ENCODE measurements at regions not wholly inside any gene's neighbourhood (a gene's known extent, or its start where the extent isn't known, plus 50 kb on each side); places are given as distances from the start of the nearest gene placed in this dataset.

DNA sequence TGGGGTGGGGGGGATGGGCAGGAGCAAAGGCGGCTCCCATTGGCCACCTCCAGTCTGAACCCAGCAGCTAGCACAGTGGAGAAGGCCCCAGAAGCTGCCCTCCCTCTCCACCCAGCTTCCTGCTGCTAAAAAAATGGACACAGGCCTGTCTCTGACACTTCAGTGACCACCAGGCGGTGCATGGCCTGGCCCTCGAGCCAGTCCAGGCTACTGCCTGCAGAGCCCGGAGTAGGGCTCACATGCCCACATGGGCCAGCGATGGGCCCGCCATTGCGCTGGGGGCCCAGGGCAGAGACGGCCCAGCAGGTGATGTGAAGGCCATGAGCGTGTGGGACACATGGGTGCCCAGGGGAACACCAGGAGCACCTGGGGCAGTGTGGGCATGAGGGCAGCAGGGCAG, 52.1 kb upstream of the NOTCH1 start:
- Histone ChIP-seq H3K27me3 (ENCODE audit: control insufficient read depth in 1 of 2, insufficient read depth in 2 of 2, low read length in 2 of 2) (no peaks in the 10 kb centered on the region), H3K36me3 (ENCODE audit: control insufficient read depth in 2 of 2, insufficient read depth in 2 of 2, low read length in 1 of 2) (no peaks in the 10 kb centered on the region), H3K27ac (ENCODE audit: low read depth in 2 of 2, low read length in 1 of 2) (no peak overlapping the region), H3K9me3 (ENCODE audit: control insufficient read depth in 2 of 2, insufficient read depth in 1 of 2, low read depth in 1 of 2, low read length in 1 of 2) (no peaks in the 10 kb centered on the region), H3K4me1 (ENCODE audit: control insufficient read depth in 2 of 2, insufficient read depth in 2 of 2, low read length in 1 of 2) (peaks cover 0 to 8% of the 10 kb centered on the region in 2 donors), H3K4me3 (ENCODE audit: low read depth in 1 of 2, low read length in 2 of 2) (no peak overlapping the region)
- WGBS, 2 donors = 84 to 91% methylated on average over 9 of the region's 9 CpGs

DNA sequence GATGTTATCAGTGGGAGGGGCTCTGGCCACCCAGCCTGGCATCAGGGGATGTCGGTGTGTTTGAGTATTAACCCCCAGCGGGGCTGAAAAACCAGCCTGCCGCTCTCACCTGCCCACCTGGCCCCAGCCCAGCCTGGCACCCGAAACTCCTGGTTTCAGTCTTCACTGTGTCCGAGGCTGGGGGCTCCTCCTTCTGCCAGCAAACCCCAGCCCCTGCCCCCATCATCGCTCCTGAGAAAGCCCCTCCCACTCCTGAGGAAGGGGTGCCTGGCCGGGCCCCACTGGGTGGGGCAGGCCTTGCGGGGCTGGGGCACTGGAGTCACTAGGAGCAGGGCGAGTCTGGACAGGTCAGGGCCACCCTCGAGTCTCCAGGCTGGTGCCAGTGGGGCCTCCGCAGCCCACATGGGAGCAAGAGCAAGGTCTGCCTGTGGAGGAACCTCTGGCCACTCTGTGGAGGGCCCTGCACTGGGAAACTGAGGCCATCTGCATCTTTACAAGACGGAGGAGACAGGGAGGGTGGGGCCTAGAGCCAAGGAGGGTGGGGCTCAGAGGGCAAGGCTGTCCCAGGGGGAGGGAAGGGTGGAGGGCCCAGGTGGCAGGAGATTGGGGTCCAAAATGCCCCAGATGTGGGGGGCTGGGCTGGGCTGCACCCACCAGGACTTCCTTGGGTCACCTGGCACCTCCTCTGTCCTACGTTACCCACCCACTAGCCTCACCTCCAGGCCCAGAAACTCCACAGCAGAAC, 51.5 kb upstream of the NOTCH1 start:
- H3K27me3 ChIP-seq (ENCODE audit: control insufficient read depth in 1 of 2, insufficient read depth in 2 of 2, low read length in 2 of 2) = no peaks in the 10 kb centered on the region
- H3K36me3 ChIP-seq (ENCODE audit: control insufficient read depth in 2 of 2, insufficient read depth in 2 of 2, low read length in 1 of 2) = no peaks in the 10 kb centered on the region
- peaks cover 0 to 8% of the 10 kb centered on the region in 2 donors for H3K4me1 ChIP-seq (ENCODE audit: control insufficient read depth in 2 of 2, insufficient read depth in 2 of 2, low read length in 1 of 2)
- no peaks in the 10 kb centered on the region for H3K9me3 ChIP-seq (ENCODE audit: control insufficient read depth in 2 of 2, insufficient read depth in 1 of 2, low read depth in 1 of 2, low read length in 1 of 2)
- no peak overlapping the region for H3K4me3 ChIP-seq (ENCODE audit: low read depth in 1 of 2, low read length in 2 of 2)
- H3K27ac ChIP-seq (ENCODE audit: low read depth in 2 of 2, low read length in 1 of 2) = no peak overlapping the region
- 47 to 63% methylated on average over 12 to 13 of the region's 13 CpGs for WGBS, 2 donors

DNA sequence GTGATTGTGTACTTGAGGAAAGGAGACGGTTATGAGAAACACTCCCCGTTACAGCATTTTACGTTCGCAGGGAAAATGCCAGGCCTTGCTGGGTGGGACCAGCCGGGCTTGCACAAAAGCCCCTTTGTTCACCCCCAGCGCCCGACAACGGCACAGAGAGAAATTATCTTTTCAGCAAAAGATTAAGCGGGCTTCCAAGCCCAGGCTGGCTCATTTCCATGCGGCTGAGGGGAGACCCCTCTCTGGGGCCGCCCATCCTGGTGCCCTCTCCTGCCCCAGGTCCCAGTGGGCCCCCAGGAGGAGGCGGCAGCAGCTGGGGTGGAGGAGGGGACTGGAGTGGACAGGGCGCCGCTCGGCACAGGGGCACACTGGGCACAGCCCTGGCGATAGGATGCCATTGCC, 50.8 kb upstream of the NOTCH1 start:
- Histone ChIP-seq H3K36me3 (ENCODE audit: control insufficient read depth in 2 of 2, insufficient read depth in 2 of 2, low read length in 1 of 2) (no peaks in the 10 kb centered on the region), H3K9me3 (ENCODE audit: control insufficient read depth in 2 of 2, insufficient read depth in 1 of 2, low read depth in 1 of 2, low read length in 1 of 2) (no peaks in the 10 kb centered on the region), H3K27ac (ENCODE audit: low read depth in 2 of 2, low read length in 1 of 2) (no peak overlapping the region), H3K4me3 (ENCODE audit: low read depth in 1 of 2, low read length in 2 of 2) (no peak overlapping the region), H3K27me3 (ENCODE audit: control insufficient read depth in 1 of 2, insufficient read depth in 2 of 2, low read length in 2 of 2) (no peaks in the 10 kb centered on the region), H3K4me1 (ENCODE audit: control insufficient read depth in 2 of 2, insufficient read depth in 2 of 2, low read length in 1 of 2) (peaks cover 0 to 8% of the 10 kb centered on the region in 2 donors)
- WGBS, 2 donors = 77 to 80% methylated on average over 16 of the region's 16 CpGs

DNA sequence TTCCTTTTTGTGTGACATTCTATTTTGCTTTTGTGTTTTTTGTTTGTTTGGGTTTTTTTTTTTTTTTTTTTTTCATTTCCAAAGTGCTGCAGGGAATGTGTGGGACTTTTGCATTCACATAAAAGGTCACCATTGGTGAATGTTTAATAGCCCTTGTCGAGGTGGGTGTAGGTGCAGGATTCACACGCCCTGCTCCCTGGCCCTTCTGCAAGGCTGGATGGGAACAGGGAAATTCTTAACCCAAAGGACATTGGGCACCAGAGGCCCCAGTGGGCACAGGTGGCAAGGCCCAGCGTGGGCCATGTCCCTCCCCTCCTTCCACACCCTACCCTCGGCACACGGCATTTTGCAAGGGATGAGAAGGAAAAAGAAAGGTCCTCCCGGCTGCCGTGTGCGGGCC, 50.4 kb upstream of the NOTCH1 start:
- Histone ChIP-seq H3K4me1 (ENCODE audit: control insufficient read depth in 2 of 2, insufficient read depth in 2 of 2, low read length in 1 of 2) (peaks cover 0 to 8% of the 10 kb centered on the region in 2 donors), H3K36me3 (ENCODE audit: control insufficient read depth in 2 of 2, insufficient read depth in 2 of 2, low read length in 1 of 2) (no peaks in the 10 kb centered on the region), H3K27me3 (ENCODE audit: control insufficient read depth in 1 of 2, insufficient read depth in 2 of 2, low read length in 2 of 2) (no peaks in the 10 kb centered on the region), H3K27ac (ENCODE audit: low read depth in 2 of 2, low read length in 1 of 2) (no peak overlapping the region), H3K4me3 (ENCODE audit: low read depth in 1 of 2, low read length in 2 of 2) (no peak overlapping the region), H3K9me3 (ENCODE audit: control insufficient read depth in 2 of 2, insufficient read depth in 1 of 2, low read depth in 1 of 2, low read length in 1 of 2) (no peaks in the 10 kb centered on the region)
- WGBS, 2 donors = 52 to 70% methylated on average over 6 to 8 of the region's 8 CpGs

DNA sequence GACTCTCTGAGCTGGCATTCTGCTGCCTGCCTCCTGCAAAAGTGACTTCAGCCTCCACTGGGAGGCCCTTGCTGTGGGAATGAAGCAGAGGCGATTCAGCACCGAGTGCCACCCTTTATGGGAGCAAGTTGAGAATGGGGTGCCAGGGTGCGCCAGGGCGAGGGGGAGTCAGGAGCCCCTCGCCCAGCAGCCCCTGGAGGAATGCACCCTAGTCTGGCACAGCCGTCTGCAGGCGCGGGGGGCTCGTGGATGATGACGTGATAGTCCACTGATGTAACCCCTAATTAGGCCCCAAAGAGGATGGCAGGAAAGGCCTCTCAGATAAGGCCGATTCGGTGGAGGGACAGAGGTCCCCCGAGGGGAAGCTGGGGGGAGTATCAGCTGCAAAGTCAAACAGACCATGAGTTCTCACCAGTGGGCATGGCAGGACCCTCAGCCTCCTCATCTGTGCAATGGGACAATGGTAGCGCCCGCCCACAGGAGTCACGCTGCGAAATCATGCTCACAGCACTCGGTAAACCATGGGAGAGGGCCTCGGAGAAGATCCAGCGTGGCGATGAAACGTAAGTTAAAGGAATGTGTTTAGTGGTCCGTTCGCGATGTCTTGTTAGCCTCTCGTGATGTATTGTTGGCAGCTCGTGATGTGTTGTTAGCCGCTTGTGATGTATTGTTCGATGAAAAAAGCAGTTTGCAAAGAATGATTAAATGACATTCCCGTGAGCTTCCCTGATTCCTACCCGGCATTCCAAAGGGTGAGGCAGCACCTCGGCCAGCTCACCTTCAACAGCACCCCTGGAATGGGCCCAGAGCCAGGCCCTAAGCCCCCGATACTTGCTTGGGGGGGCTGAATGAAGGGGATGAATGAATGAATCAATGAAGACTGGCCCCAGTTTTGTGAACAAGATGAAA, 49.7 kb upstream of the NOTCH1 start:
- Histone ChIP-seq H3K27me3 (ENCODE audit: control insufficient read depth in 1 of 2, insufficient read depth in 2 of 2, low read length in 2 of 2) (no peaks in the 10 kb centered on the region), H3K27ac (ENCODE audit: low read depth in 2 of 2, low read length in 1 of 2) (no peak overlapping the region), H3K36me3 (ENCODE audit: control insufficient read depth in 2 of 2, insufficient read depth in 2 of 2, low read length in 1 of 2) (no peaks in the 10 kb centered on the region), H3K4me3 (ENCODE audit: low read depth in 1 of 2, low read length in 2 of 2) (no peak overlapping the region), H3K4me1 (ENCODE audit: control insufficient read depth in 2 of 2, insufficient read depth in 2 of 2, low read length in 1 of 2) (peaks cover 0 to 11% of the 10 kb centered on the region in 2 donors), H3K9me3 (ENCODE audit: control insufficient read depth in 2 of 2, insufficient read depth in 1 of 2, low read depth in 1 of 2, low read length in 1 of 2) (no peaks in the 10 kb centered on the region)
- WGBS, 2 donors = 77 to 80% methylated on average over 33 of the region's 33 CpGs

Data from esophagus (tissue), 2 donors.